Neural cell (in vitro differentiated cells): ENCODE measurements at regions not wholly inside any gene's neighbourhood (a gene's known extent, or its start where the extent isn't known, plus 50 kb on each side); places are given as distances from the start of the nearest gene placed in this dataset.

Experiments
- H2AFZ ChIP-seq: fragments of 200-600, 300-800 bp; sonication (generic), shearing (Covaris generic); 2 replicates; pipeline ENCODE4 v1.6.0; 2014; ENCODE audit warnings: low read depth, mild to moderate bottlenecking, antibody characterized with exemption, low read length, moderate library complexity
- H3F3A ChIP-seq: fragments of 200-600 bp; shearing (Covaris generic); 2 replicates; pipeline ENCODE4 v1.6.1; 2016; ENCODE audit warnings: mild to moderate bottlenecking, moderate library complexity, mixed read lengths, antibody characterized with exemption, low read length; ENCODE audit not compliant: insufficient read depth, poor library complexity, severe bottlenecking
- H3K27ac ChIP-seq: fragments of 200-600, 300-800 bp; sonication (generic), shearing (Covaris generic); 2 replicates; pipeline ENCODE4 v1.5.1; 2014; ENCODE audit warnings: mild to moderate bottlenecking, low read length, moderate library complexity
- H3K27me3 ChIP-seq: fragments of 300-800, 200-600 bp; sonication (generic), shearing (Covaris generic); 2 replicates; pipeline ENCODE4 v1.6.0; 2014; ENCODE audit warnings: mild to moderate bottlenecking, low read depth, low read length, moderate library complexity; ENCODE audit not compliant: insufficient read depth
- H3K36me3 ChIP-seq: fragments of 300-800, 200-600 bp; sonication (generic), shearing (Covaris generic); 2 replicates; pipeline ENCODE4 v1.5.1; 2014; ENCODE audit warnings: mild to moderate bottlenecking, antibody characterized with exemption, low read length, moderate library complexity; ENCODE audit not compliant: insufficient read depth
- H3K4me2 ChIP-seq: fragments of 300-800, 200-600 bp; sonication (generic), shearing (Covaris generic); 2 replicates; pipeline ENCODE4 v1.6.0; 2014; ENCODE audit warnings: mild to moderate bottlenecking, low read length
- H3K4me3 ChIP-seq: fragments of 300-800, 200-600 bp; sonication (generic), shearing (Covaris generic); 2 replicates; pipeline ENCODE4 v1.5.1; 2014; ENCODE audit warnings: mild to moderate bottlenecking, low read length, moderate library complexity
- H3K79me2 ChIP-seq: fragments of 200-600 bp; shearing (Covaris generic); replicated peaks from 2 replicates; pipeline ENCODE4 v1.6.0; 2014; ENCODE audit warnings: mild to moderate bottlenecking, low read length, moderate library complexity; ENCODE audit not compliant: insufficient read depth
- H3K9ac ChIP-seq: fragments of 300-800, 200-600 bp; sonication (generic), shearing (Covaris generic); 2 replicates; pipeline ENCODE4 v1.6.1; 2016; ENCODE audit warnings: mild to moderate bottlenecking, low read length, mixed read lengths
- H3K9me2 ChIP-seq: fragments of 200-600 bp; shearing (Covaris generic); 2 replicates; pipeline ENCODE4 v1.6.1; 2016; ENCODE audit warnings: mild to moderate bottlenecking, low read length, mixed read lengths; ENCODE audit not compliant: insufficient read depth
- H3K9me3 ChIP-seq: fragments of 200-600, 300-800 bp; sonication (generic), shearing (Covaris generic); 2 replicates; pipeline ENCODE4 v1.6.1; 2016; ENCODE audit warnings: mild to moderate bottlenecking, mixed run types, low read length, moderate library complexity, mixed read lengths
- H4K20me1 ChIP-seq: fragments of 200-600 bp; shearing (Covaris generic); 2 replicates; pipeline ENCODE4 v1.6.1; 2016; ENCODE audit warnings: mild to moderate bottlenecking, mixed run types; ENCODE audit not compliant: insufficient read depth
- CTCF ChIP-seq: fragments of 450-650 bp; IDR thresholded peaks from 2 replicates; pipeline ENCODE4 v1.5.1; 2014; ENCODE audit warnings: antibody characterized with exemption, mild to moderate bottlenecking, moderate library complexity; ENCODE audit not compliant: poor library complexity, severe bottlenecking
- EP300 ChIP-seq: fragments of 450-650 bp; conservative IDR thresholded peaks from 2 replicates; pipeline ENCODE4 v1.6.1; 2014; ENCODE audit warnings: antibody characterized with exemption, mild to moderate bottlenecking, moderate library complexity; ENCODE audit not compliant: poor library complexity, severe bottlenecking
- EZH2 ChIP-seq: fragments of 200-600, 300-800 bp; shearing (Covaris generic), sonication (generic); IDR thresholded peaks from 2 replicates; pipeline ENCODE4 v1.6.1; 2014; ENCODE audit warnings: antibody characterized with exemption, low read length, borderline replicate concordance, mild to moderate bottlenecking; ENCODE audit not compliant: insufficient read depth, poor library complexity, severe bottlenecking
- MXI1 ChIP-seq: fragments of 450-650 bp; conservative IDR thresholded peaks from 2 replicates; pipeline ENCODE4 v1.6.1; 2014; ENCODE audit warnings: antibody characterized with exemption, mild to moderate bottlenecking; ENCODE audit not compliant: poor library complexity, severe bottlenecking
- POLR2AphosphoS5 ChIP-seq: IDR thresholded peaks from 2 replicates; pipeline ENCODE4 v1.6.1; 2012
- RAD21 ChIP-seq: fragments of 450-650 bp; conservative IDR thresholded peaks from 2 replicates; pipeline ENCODE4 v1.6.1; 2014; ENCODE audit warnings: antibody characterized with exemption, mild to moderate bottlenecking, moderate library complexity
- REST ChIP-seq: IDR thresholded peaks from 2 replicates; pipeline ENCODE4 v1.6.1; 2012; ENCODE audit warnings: borderline replicate concordance
- SMC3 ChIP-seq: fragments of 450-650 bp; conservative IDR thresholded peaks from 2 replicates; pipeline ENCODE4 v1.6.1; 2014; ENCODE audit warnings: antibody characterized with exemption, mild to moderate bottlenecking, moderate library complexity; ENCODE audit not compliant: poor library complexity
- TAF1 ChIP-seq: IDR thresholded peaks from 2 replicates; pipeline ENCODE4 v1.6.1; 2012; ENCODE audit warnings: low read depth

GRCh38 chr11:33552756-33553155 is 147.9 kb downstream of the C11orf91 start:
- Histone ChIP-seq H3K27ac (no peak overlapping the region), H3K9ac (no peak overlapping the region), H3K79me2 (no peaks in the 10 kb centered on the region)

GRCh38 chr11:33551051-33551450 is 149.6 kb downstream of the C11orf91 start:
- Histone ChIP-seq H3K79me2 (no peaks in the 10 kb centered on the region), H3K9me3 (no peaks in the 10 kb centered on the region)

More at GRCh38 chr11:33552756-33553155, 147.9 kb downstream of the C11orf91 start:
- no peaks in the 10 kb centered on the region for H3K9me3 ChIP-seq
- H3K9me2 ChIP-seq = no peaks in the 10 kb centered on the region
- peaks cover 19% of the 10 kb centered on the region for H3K36me3 ChIP-seq
- H2AFZ ChIP-seq = no peak overlapping the region
- TF ChIP-seq SMC3 = no peak
- TF ChIP-seq POLR2AphosphoS5 = no peak
- no peak for TF ChIP-seq CTCF
- no peak for TF ChIP-seq REST
- TF ChIP-seq EP300 = no peak
- TF ChIP-seq TAF1 = no peak
- TF ChIP-seq EZH2 = no peak
- no peak for TF ChIP-seq MXI1
- TF ChIP-seq RAD21 = no peak
- H4K20me1 ChIP-seq = no peaks in the 10 kb centered on the region
- no peaks in the 10 kb centered on the region for H3F3A ChIP-seq
- H3K4me2 ChIP-seq = no peak overlapping the region
- no peak overlapping the region for H3K4me3 ChIP-seq
- no peaks in the 10 kb centered on the region for H3K27me3 ChIP-seq

More at GRCh38 chr11:33551051-33551450, 149.6 kb downstream of the C11orf91 start:
- Histone ChIP-seq H3K27me3 (no peaks in the 10 kb centered on the region), H3K27ac (no peak overlapping the region), H3K36me3 (peaks cover 19% of the 10 kb centered on the region), H3K4me2 (no peak overlapping the region), H3K9ac (no peak overlapping the region), H4K20me1 (no peaks in the 10 kb centered on the region), H3K9me2 (no peaks in the 10 kb centered on the region), H3F3A (no peaks in the 10 kb centered on the region), H3K4me3 (no peak overlapping the region), H2AFZ (no peak overlapping the region)
- TF ChIP-seq EP300 (no peak), RAD21 (no peak), POLR2AphosphoS5 (no peak), SMC3 (no peak)
